SHP77 (cell line): ENCODE measurements at regions not wholly inside any gene's neighbourhood (a gene's known extent, or its start where the extent isn't known, plus 50 kb on each side); places are given as distances from the start of the nearest gene placed in this dataset.

Experiments
- DNase-seq, 2 experiments: peaks; one replicate each; lab custom pipeline; 2025; lab: John Stamatoyannopoulos, UW

GRCh38 chr1:188043536-188044245 lies 1214.9 kb downstream of the PLA2G4A start:
- no peak for DNase-seq

GRCh38 chr1:188050250-188050649 lies 1221.5 kb downstream of the PLA2G4A start:
- DNase-seq, result no peak

- no peak for DNase-seq
These were observed 1227.3 kb downstream of the PLA2G4A start for GRCh38 chr1:188056011-188056410.

GRCh38 chr1:188058801-188059200 lies 1230.1 kb downstream of the PLA2G4A start:
- no peak for DNase-seq

GRCh38 chr1:188061881-188062280 lies 1233.1 kb downstream of the PLA2G4A start:
- no peak for DNase-seq

- DNase-seq, result no peak
These were observed 1233.7 kb downstream of the PLA2G4A start for GRCh38 chr1:188062456-188062855.

- no peak for DNase-seq
These were observed 1237.2 kb downstream of the PLA2G4A start for GRCh38 chr1:188065917-188066316.

- DNase-seq, result no peak
These were observed 1242.1 kb downstream of the PLA2G4A start for GRCh38 chr1:188070848-188071247.

- no peak for DNase-seq
These were observed 1260.3 kb downstream of the PLA2G4A start for GRCh38 chr1:188089015-188089414.

- no peak for DNase-seq
These were observed 1260.7 kb downstream of the PLA2G4A start for GRCh38 chr1:188089461-188089860.

GRCh38 chr1:188096521-188096920 lies 1267.8 kb downstream of the PLA2G4A start:
- no peak for DNase-seq

- DNase-seq, result no peak
These were observed 1288.7 kb downstream of the PLA2G4A start for GRCh38 chr1:188117436-188117835.

GRCh38 chr1:188122646-188123045 lies 1293.9 kb downstream of the PLA2G4A start:
- DNase-seq, result no peak

GRCh38 chr1:188127507-188127906 lies 1298.8 kb downstream of the PLA2G4A start:
- DNase-seq, result no peak

GRCh38 chr1:188128761-188129160 lies 1300.0 kb downstream of the PLA2G4A start:
- no peak for DNase-seq

- DNase-seq, result no peak
These were observed 1301.4 kb downstream of the PLA2G4A start for GRCh38 chr1:188129856-188130838.

GRCh38 chr1:188137221-188137620 lies 1308.5 kb downstream of the PLA2G4A start:
- no peak for DNase-seq

GRCh38 chr1:188140958-188141357 lies 1312.2 kb downstream of the PLA2G4A start:
- no peak for DNase-seq

- no peak for DNase-seq
These were observed 1325.4 kb downstream of the PLA2G4A start for GRCh38 chr1:188154196-188154595.

- DNase-seq, result no peak
These were observed 1326.0 kb downstream of the PLA2G4A start for GRCh38 chr1:188154761-188155160.

GRCh38 chr1:188155261-188155660 lies 1326.5 kb downstream of the PLA2G4A start:
- no peak for DNase-seq

GRCh38 chr1:188164459-188164858 lies 1335.7 kb downstream of the PLA2G4A start:
- DNase-seq, result no peak

- no peak for DNase-seq
These were observed 1337.9 kb downstream of the PLA2G4A start for GRCh38 chr1:188166654-188167053.
